Progenitor cell of endocrine pancreas (in vitro differentiated cells): ENCODE measurements at regions not wholly inside any gene's neighbourhood (a gene's known extent, or its start where the extent isn't known, plus 50 kb on each side); places are given as distances from the start of the nearest gene placed in this dataset.

ENCODE experiments used
- DNase-seq: peaks from one replicate; pipeline ENCODE4 v3.0.0; 2021; ENCODE audit warnings: low spot score; ENCODE audit not compliant: unreplicated experiment
- H3K27ac Mint-ChIP-seq: 2 replicates; pipeline ENCODE4 v1.8.0; 2021; ENCODE audit warnings: mild to moderate bottlenecking, moderate library complexity, mixed read lengths
- H3K27me3 Mint-ChIP-seq: 2 replicates; pipeline ENCODE4 v1.8.0; 2021; ENCODE audit warnings: mixed read lengths
- H3K36me3 Mint-ChIP-seq: 2 replicates; pipeline ENCODE4 v1.8.0; 2022; ENCODE audit warnings: mixed read lengths; ENCODE audit not compliant: insufficient read depth
- H3K4me1 Mint-ChIP-seq: 2 replicates; pipeline ENCODE4 v1.8.0; 2021; ENCODE audit warnings: low read depth, mixed read lengths
- H3K4me3 Mint-ChIP-seq: 2 replicates; pipeline ENCODE4 v1.8.0; 2021; ENCODE audit warnings: low read depth, mild to moderate bottlenecking, moderate library complexity, mixed read lengths
- H3K9me3 Mint-ChIP-seq: 2 replicates; pipeline ENCODE4 v1.8.0; 2021; ENCODE audit warnings: low read depth, mixed read lengths
- CTCF ChIP-seq: fragments of 200-600 bp; sonication (generic); IDR thresholded peaks from one replicate; pipeline ENCODE4 v1.5.0; 2021; ENCODE audit warnings: antibody characterized with exemption, mild to moderate bottlenecking; ENCODE audit not compliant: unreplicated experiment

DNA sequence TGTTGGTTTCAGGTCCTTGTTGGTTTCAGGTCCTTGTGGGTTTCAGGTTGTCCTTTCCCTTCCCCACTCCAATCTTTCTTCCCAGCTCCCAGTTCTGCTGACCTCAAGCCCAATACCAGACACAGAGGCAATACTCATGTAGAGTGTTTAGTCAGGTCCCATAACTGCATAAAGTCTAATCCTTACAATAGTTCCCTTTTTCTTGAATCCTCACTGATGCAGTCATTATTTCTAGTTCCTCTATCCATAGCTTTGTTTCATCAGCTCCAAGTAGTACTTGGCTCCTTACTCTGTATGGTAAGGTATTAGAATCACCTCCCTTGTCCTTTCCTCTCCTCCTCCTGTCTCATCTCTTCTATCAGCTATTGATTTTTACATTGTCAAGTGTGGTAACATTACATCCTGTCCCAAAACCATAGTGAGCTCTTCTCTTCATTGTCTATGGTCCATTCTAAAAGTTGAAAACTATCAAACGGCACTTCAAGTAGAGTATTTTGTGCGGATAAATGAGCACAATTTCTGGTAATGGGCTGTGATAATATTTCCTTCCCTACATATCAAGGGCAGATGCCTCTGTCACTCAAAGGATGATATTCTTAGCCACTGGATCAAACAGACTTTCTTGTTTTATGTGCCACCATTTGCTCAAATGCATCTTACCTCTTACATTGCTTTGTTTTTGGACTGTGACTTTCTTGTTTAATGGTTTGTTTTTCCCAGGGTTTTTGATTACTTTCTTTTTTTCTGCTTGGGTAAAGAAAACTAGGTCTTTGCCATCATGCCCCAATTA is 57.2 kb upstream of the JDP2 start:
- Mint-ChIP-seq H3K4me1 (peaks cover 2% of the 10 kb centered on the region), H3K27ac (no peak overlapping the region), H3K4me3 (no peak overlapping the region), H3K36me3 (peaks cover 1% of the 10 kb centered on the region), H3K9me3 (peaks cover 6% of the 10 kb centered on the region), H3K27me3 (peaks cover 34% of the 10 kb centered on the region)
- no peak for TF ChIP-seq CTCF
- DNase-seq = no peak

- peaks cover 1% of the 10 kb centered on the region for H3K36me3 Mint-ChIP-seq
- TF ChIP-seq CTCF = no peak
- H3K4me3 Mint-ChIP-seq = no peak overlapping the region
- H3K27me3 Mint-ChIP-seq = peaks cover 31% of the 10 kb centered on the region
- H3K27ac Mint-ChIP-seq = no peak overlapping the region
- H3K4me1 Mint-ChIP-seq = no peaks in the 10 kb centered on the region
- H3K9me3 Mint-ChIP-seq = peaks cover 6% of the 10 kb centered on the region
- DNase-seq = no peak
Measured at GRCh38 chr14:75371297-75371696, 56.5 kb upstream of the JDP2 start.

- Mint-ChIP-seq H3K4me3 (no peak overlapping the region), H3K27me3 (peaks cover 29% of the 10 kb centered on the region), H3K27ac (no peak overlapping the region), H3K9me3 (peaks cover 6% of the 10 kb centered on the region), H3K4me1 (no peaks in the 10 kb centered on the region), H3K36me3 (peaks cover 1% of the 10 kb centered on the region)
- no peak for TF ChIP-seq CTCF
- DNase-seq = no peak
Measured at GRCh38 chr14:75372260-75372659, 55.6 kb upstream of the JDP2 start.

DNA sequence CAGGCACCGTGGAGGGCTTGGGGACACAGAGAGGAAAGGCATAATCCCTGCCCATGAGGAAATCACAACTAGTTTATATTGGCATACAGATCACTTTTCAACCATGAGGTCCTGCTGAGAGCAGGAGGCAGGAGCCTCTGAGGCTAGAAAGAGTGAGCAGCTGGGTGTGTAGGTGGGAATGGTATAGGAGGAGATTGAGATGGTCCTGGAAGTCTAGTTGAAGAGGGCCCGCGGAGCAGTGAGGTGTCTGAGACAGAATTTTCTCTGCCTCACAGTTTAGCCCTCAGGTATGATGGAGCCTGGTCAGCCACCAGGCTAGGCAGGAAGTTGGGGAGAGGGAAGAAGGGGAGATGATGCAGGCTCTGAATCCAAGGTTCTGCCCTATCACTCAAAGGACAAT is 54.7 kb upstream of the JDP2 start:
- peaks cover 1% of the 10 kb centered on the region for H3K36me3 Mint-ChIP-seq
- TF ChIP-seq CTCF = no peak
- H3K27ac Mint-ChIP-seq = no peak overlapping the region
- H3K4me3 Mint-ChIP-seq = no peak overlapping the region
- H3K9me3 Mint-ChIP-seq = peaks cover 6% of the 10 kb centered on the region
- no peak for DNase-seq
- H3K4me1 Mint-ChIP-seq = no peaks in the 10 kb centered on the region
- peaks cover 28% of the 10 kb centered on the region for H3K27me3 Mint-ChIP-seq

DNA sequence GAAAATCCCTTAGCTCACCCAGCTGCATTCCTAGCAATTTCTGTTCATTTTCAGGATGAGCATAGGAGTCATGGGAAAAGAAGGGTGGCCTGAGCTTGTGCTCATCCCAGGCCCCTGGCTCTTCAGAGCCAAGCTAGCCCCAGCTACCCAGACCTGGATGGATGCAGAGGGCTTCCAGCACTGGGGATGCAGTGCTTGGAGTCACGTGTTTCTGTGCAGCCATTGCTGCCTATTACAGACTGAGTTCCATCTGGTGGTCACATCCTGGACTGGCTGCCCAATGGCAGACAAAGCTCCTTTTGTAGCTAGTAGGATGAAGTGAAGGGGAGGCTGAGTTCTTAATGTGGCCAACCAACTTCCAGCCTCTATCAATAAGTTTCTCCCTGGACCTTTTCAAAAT is 54.2 kb upstream of the JDP2 start:
- Mint-ChIP-seq H3K27ac (no peak overlapping the region), H3K27me3 (peaks cover 31% of the 10 kb centered on the region), H3K36me3 (peaks cover 1% of the 10 kb centered on the region)

More for the DNA sequence above, 54.2 kb upstream of the JDP2 start:
- no peak for TF ChIP-seq CTCF
- peaks cover 6% of the 10 kb centered on the region for H3K9me3 Mint-ChIP-seq
- H3K4me1 Mint-ChIP-seq = no peaks in the 10 kb centered on the region
- no peak for DNase-seq
- H3K4me3 Mint-ChIP-seq = no peak overlapping the region
